GM06990 (cell line): ENCODE measurements at regions not wholly inside any gene's neighbourhood (a gene's known extent, or its start where the extent isn't known, plus 50 kb on each side); places are given as distances from the start of the nearest gene placed in this dataset.

Source experiments
- DNase-seq: peaks from one replicate; pipeline ENCODE4 v3.0.0-alpha.2; 2011; ENCODE audit not compliant: insufficient read length; ENCODE audit errors: extremely low read depth
- H3K27me3 ChIP-seq: replicated peaks from 2 replicates; pipeline ENCODE4 v1.6.0; 2011; ENCODE audit warnings: low read length; ENCODE audit not compliant: control insufficient read depth, insufficient read depth
- H3K36me3 ChIP-seq: 2 replicates; pipeline ENCODE4 v1.5.1; 2011; ENCODE audit warnings: low read length; ENCODE audit not compliant: control insufficient read depth, insufficient read depth
- H3K4me3 ChIP-seq: replicated peaks from 2 replicates; pipeline ENCODE4 v1.5.1; 2011; ENCODE audit warnings: low read depth, mild to moderate bottlenecking, control low read depth, low read length
- TF ChIP-seq, protein P1 (sequence below): IDR thresholded peaks from 2 replicates; pipeline ENCODE4 v1.5.1; 2011; ENCODE audit warnings: low read length, control low read depth, mild to moderate bottlenecking, inconsistent platforms; ENCODE audit not compliant: insufficient read depth, poor library complexity, severe bottlenecking

DNA sequence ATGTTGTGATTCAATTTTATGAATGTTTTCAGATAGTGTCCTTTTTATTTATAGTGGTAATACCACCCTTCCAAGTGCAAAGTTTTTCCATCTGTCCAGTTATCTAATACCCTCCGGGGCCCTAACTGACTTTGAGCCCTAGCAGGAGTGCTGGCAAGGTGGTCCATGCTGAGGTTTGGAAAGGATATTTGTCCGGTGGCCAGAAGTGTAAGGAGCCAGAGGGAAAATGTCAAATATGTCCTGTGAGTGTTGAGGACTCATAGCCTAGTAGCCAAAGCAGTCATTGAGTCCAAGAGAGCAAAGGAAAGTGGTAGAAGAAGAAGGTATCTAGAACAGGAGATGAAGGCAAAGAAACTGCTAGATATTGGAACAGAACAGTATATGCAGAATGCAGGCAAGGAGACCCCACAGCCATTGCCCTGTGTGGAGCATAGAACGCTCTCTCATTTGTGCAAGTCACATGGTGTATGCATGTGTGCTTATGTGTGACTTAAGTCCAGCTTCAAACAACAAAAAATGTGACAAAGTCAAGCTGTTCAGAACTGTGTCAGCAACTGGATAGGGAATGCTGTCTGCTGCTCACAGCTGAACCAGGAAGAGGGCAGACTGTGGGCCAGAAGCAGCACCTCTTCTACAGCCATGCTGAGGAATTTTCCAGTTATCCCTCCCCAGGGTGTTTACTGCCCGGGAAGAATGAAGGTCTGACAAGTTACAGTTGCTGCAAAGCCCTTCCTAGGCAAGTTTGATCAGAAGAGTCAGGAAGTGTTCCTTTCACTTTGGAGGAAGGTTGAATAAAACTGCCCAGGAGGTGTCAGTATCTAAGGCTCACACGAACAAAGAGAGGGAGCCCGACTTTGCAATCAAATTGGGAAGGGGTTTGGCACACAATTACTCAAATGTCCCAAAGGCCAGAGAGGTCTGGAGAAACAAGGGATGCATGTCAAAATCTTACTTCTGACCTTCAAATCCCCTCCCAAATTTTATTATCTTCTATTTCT is 463.3 kb upstream of the DMAC1 start:
- H3K36me3 ChIP-seq: no peaks in the 10 kb centered on the region
- no peak for DNase-seq
- TF ChIP-seq, protein P1, sequence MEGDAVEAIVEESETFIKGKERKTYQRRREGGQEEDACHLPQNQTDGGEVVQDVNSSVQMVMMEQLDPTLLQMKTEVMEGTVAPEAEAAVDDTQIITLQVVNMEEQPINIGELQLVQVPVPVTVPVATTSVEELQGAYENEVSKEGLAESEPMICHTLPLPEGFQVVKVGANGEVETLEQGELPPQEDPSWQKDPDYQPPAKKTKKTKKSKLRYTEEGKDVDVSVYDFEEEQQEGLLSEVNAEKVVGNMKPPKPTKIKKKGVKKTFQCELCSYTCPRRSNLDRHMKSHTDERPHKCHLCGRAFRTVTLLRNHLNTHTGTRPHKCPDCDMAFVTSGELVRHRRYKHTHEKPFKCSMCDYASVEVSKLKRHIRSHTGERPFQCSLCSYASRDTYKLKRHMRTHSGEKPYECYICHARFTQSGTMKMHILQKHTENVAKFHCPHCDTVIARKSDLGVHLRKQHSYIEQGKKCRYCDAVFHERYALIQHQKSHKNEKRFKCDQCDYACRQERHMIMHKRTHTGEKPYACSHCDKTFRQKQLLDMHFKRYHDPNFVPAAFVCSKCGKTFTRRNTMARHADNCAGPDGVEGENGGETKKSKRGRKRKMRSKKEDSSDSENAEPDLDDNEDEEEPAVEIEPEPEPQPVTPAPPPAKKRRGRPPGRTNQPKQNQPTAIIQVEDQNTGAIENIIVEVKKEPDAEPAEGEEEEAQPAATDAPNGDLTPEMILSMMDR: no peak
- no peak overlapping the region for H3K4me3 ChIP-seq
- H3K27me3 ChIP-seq: no peaks in the 10 kb centered on the region

DNA sequence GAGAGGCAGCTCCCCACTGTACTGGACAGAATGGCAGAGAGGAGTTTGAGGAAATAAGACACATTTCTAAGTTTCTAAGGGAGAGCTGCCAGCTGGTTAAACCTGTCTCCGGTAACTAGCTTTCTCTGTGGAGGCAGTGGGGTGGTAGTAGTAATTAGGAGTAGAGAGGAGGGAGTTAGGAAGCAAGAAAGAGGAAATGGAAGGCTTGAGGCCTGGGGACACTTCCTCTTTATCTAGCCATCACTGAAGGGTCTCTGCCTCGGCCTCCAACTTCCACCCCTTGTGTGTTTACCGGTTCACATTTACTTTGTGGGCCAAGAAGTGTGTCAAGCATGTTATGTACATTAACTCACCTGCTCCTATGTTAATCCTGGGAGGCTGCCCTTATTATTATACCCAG is 462.2 kb upstream of the DMAC1 start:
- no peak for DNase-seq
- no peaks in the 10 kb centered on the region for H3K36me3 ChIP-seq
- TF ChIP-seq, protein P1: no peak
- H3K27me3 ChIP-seq: no peaks in the 10 kb centered on the region
- no peak overlapping the region for H3K4me3 ChIP-seq

DNA sequence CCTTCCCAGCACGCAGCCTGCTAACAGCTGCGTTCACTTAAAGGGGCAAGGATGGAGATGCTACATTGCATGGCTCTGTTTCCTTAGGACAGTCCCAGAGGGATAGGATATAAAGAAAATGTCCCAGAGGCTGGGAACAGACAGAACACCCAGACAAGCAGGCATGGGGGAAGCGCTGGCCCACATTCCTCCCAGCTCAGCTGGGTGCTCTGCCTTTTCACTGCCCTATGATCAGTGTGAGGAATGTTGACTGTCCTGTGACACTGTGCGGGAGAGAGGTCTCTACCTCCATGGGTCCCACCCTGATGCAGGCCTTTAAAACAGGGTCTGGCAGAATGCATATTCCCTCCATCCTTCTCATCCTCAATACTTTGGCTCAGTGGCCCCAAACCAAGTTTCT is 459.4 kb upstream of the DMAC1 start:
- no peaks in the 10 kb centered on the region for H3K27me3 ChIP-seq
- TF ChIP-seq, protein P1: no peak
- DNase-seq: no peak
- no peak overlapping the region for H3K4me3 ChIP-seq
- H3K36me3 ChIP-seq: no peaks in the 10 kb centered on the region

DNA sequence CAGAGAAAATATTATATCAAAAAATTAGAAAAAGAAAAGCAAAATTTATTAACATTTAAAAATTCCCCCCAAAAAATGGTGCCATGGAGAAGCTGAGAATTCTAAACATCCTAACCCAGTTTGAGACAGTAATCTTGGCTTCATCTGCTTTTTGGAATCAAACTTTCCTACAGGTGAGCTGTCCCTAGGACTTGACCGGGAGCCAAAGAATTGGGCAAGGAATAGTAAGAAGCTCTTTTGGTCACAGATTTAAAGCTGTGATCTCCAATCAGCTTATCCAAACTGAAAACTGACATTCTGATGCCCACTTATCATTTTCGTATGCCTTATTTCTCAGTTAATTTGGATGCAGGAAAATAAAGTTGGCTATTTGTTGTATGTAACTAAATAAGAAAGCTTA is 457.3 kb upstream of the DMAC1 start:
- DNase-seq: no peak
- Histone ChIP-seq H3K36me3 (no peaks in the 10 kb centered on the region), H3K4me3 (no peak overlapping the region), H3K27me3 (no peaks in the 10 kb centered on the region)
- TF ChIP-seq, protein P1: no peak

DNA sequence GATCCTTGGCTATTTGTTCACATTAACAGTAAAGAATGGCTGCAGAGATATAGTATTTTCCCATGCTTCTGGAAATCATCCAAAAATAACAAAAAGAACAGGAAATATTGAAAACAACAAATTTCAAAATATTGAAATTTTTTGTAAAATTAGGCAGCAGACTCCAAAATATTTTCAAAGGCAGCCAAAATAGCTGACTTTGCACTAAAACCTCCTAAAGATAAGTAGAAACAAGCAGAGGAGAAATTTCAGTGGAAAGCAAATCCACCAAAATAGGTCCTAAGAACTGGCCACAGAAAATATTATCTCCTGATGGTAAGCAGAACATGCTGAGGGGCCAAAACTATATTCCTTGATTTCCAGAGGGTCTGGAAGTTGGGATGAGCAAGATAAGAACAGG is 456.3 kb upstream of the DMAC1 start:
- TF ChIP-seq, protein P1: no peak

More for the DNA sequence above, 456.3 kb upstream of the DMAC1 start:
- Histone ChIP-seq H3K27me3 (no peaks in the 10 kb centered on the region), H3K36me3 (no peaks in the 10 kb centered on the region), H3K4me3 (no peak overlapping the region)
- DNase-seq: no peak
